Fibroblast of skin of right biceps (primary cell): ENCODE measurements at regions not wholly inside any gene's neighbourhood (a gene's known extent, or its start where the extent isn't known, plus 50 kb on each side); places are given as distances from the start of the nearest gene placed in this dataset.
A peak's percentile ranks its signal among the peaks of the same experiment; 100 is the strongest.
"Not testable (repeated sequence)": the region's sequence is repeated elsewhere in the genome, so short reads cannot be mapped to it uniquely, and the experiment has no call there.

Experiments
- DNase-seq: peaks from one replicate; pipeline ENCODE4 v3.0.0-alpha.2; 2013

- DNase-seq, result no peak
Observed at GRCh38 chr21:32886339-32886738, 114.8 kb upstream of the PAXBP1 start.

GRCh38 chr21:32887026-32887425 lies 115.5 kb upstream of the PAXBP1 start:
- no peak for DNase-seq

- DNase-seq, result peak; percentile 84
Observed at GRCh38 chr21:32888971-32889370, 117.4 kb upstream of the PAXBP1 start.

GRCh38 chr21:32889596-32889995 lies 118.0 kb upstream of the PAXBP1 start:
- DNase-seq, result peak; percentile 88

GRCh38 chr21:32894321-32894720 lies 122.8 kb upstream of the PAXBP1 start:
- DNase-seq, result no peak

- no peak for DNase-seq
Observed at GRCh38 chr21:32900814-32901213, 124.9 kb upstream of the OLIG2 start.

- DNase-seq, result no peak
Observed at GRCh38 chr21:32907521-32907920, 118.2 kb upstream of the OLIG2 start.

GRCh38 chr21:32908534-32908933 lies 117.2 kb upstream of the OLIG2 start:
- no peak for DNase-seq

GRCh38 chr21:32909393-32909792 lies 116.3 kb upstream of the OLIG2 start:
- no peak for DNase-seq

- no peak for DNase-seq
Observed at GRCh38 chr21:32914424-32915039, 111.2 kb upstream of the OLIG2 start.

GRCh38 chr21:32915099-32915498 lies 110.6 kb upstream of the OLIG2 start:
- no peak for DNase-seq

GRCh38 chr21:32916088-32916487 lies 109.6 kb upstream of the OLIG2 start:
- DNase-seq, result no peak

GRCh38 chr21:32916522-32917099 lies 109.1 kb upstream of the OLIG2 start:
- DNase-seq, result no peak

- DNase-seq, result no peak
Observed at GRCh38 chr21:32917362-32918135, 108.2 kb upstream of the OLIG2 start.

GRCh38 chr21:32918478-32919120 lies 107.1 kb upstream of the OLIG2 start:
- no peak for DNase-seq

GRCh38 chr21:32920474-32920873 lies 105.3 kb upstream of the OLIG2 start:
- DNase-seq, result no peak

GRCh38 chr21:32921632-32922230 lies 104.0 kb upstream of the OLIG2 start:
- no peak for DNase-seq

GRCh38 chr21:32925098-32925497 lies 100.6 kb upstream of the OLIG2 start:
- DNase-seq, result no peak

GRCh38 chr21:32929633-32930038 lies 96.1 kb upstream of the OLIG2 start:
- DNase-seq, result no peak

GRCh38 chr21:32930673-32931072 lies 95.1 kb upstream of the OLIG2 start:
- no peak for DNase-seq

- DNase-seq, result not testable (repeated sequence)
Observed at GRCh38 chr21:32934068-32934467, 91.7 kb upstream of the OLIG2 start.

GRCh38 chr21:32934829-32935228 lies 90.9 kb upstream of the OLIG2 start:
- no peak for DNase-seq
